ENCODE measurements at regions not wholly inside any gene's neighbourhood (a gene's known extent, or its start where the extent isn't known, plus 50 kb on each side); places are given as distances from the start of the nearest gene placed in this dataset.

GRCh38 chr2:172249334-172249733, 146.6 kb upstream of the DLX2 start:
- H2AFZ ChIP-seq (ENCODE audit: low read length): no peak overlapping the region
- ChIA-PET CTCF (ENCODE audit: unreplicated experiment) (no interaction called here), POLR2A (interaction anchor here (0.6 kb wide), 1 partner anchor 47 kb away, joined by 3 read pairs; no protein-coding TSS in a partner anchor)
- no peak overlapping the region for H3K27ac ChIP-seq (ENCODE audit: low read depth, low read length, poor library complexity, severe bottlenecking)
- no peak overlapping the region for H3K4me3 ChIP-seq (ENCODE audit: low read depth, low read length, poor library complexity, severe bottlenecking)
- H4K20me1 ChIP-seq (ENCODE audit: insufficient read depth, low read length): no peaks in the 10 kb centered on the region
- no peak overlapping the region for H3K4me2 ChIP-seq (ENCODE audit: low read length)
- no peaks in the 10 kb centered on the region for H3K36me3 ChIP-seq (ENCODE audit: insufficient read depth, low read length)
- no peaks in the 10 kb centered on the region for H3K4me1 ChIP-seq (ENCODE audit: insufficient read depth, low read length, poor library complexity, severe bottlenecking)
- H3K9me2 ChIP-seq (ENCODE audit: insufficient read depth, low read length): no peaks in the 10 kb centered on the region
- DNase-seq (ENCODE audit: low spot score): no peak
- no peak for TF ChIP-seq CTCF (conservative IDR thresholded peaks at IDR 0.05; ENCODE audit: low read length)
- no peaks in the 10 kb centered on the region for H3K79me2 ChIP-seq (ENCODE audit: insufficient read depth, low read depth, low read length)
- BruUV-seq (replicated peaks): no TSS peak
- no peaks in the 10 kb centered on the region for H3K9me3 ChIP-seq (ENCODE audit: low read length)
- intact Hi-C loops (cut with micrococcal nuclease; ENCODE audit: unreplicated experiment): no loop called here

- no peak for DNase-seq (ENCODE audit: low spot score)
- Histone ChIP-seq H3K27ac (ENCODE audit: low read depth, low read length, poor library complexity, severe bottlenecking) (no peak overlapping the region), H3K4me2 (ENCODE audit: low read length) (no peak overlapping the region), H3K9me3 (ENCODE audit: low read length) (no peaks in the 10 kb centered on the region), H3K9me2 (ENCODE audit: insufficient read depth, low read length) (no peaks in the 10 kb centered on the region), H2AFZ (ENCODE audit: low read length) (no peak overlapping the region), H3K4me3 (ENCODE audit: low read depth, low read length, poor library complexity, severe bottlenecking) (no peak overlapping the region), H3K4me1 (ENCODE audit: insufficient read depth, low read length, poor library complexity, severe bottlenecking) (no peaks in the 10 kb centered on the region), H3K79me2 (ENCODE audit: insufficient read depth, low read depth, low read length) (no peaks in the 10 kb centered on the region), H3K36me3 (ENCODE audit: insufficient read depth, low read length) (no peaks in the 10 kb centered on the region), H4K20me1 (ENCODE audit: insufficient read depth, low read length) (no peaks in the 10 kb centered on the region)
- TF ChIP-seq EZH2phosphoT487 (IDR thresholded peaks at IDR 0.05; ENCODE audit: borderline replicate concordance, low read depth, low read length): no peak
- TF ChIP-seq CTCF (conservative IDR thresholded peaks at IDR 0.05; ENCODE audit: low read length): no peak
- no TSS peak for BruUV-seq (replicated peaks)
- intact Hi-C loops (cut with micrococcal nuclease; ENCODE audit: unreplicated experiment): no loop called here
- ChIA-PET POLR2A (no interaction called here), CTCF (ENCODE audit: unreplicated experiment) (no interaction called here)
These were observed 147.3 kb upstream of the DLX2 start for GRCh38 chr2:172249986-172250385.

- Histone ChIP-seq H3K79me2 (ENCODE audit: insufficient read depth, low read depth, low read length) (no peaks in the 10 kb centered on the region), H4K20me1 (ENCODE audit: insufficient read depth, low read length) (no peaks in the 10 kb centered on the region), H3K9me3 (ENCODE audit: low read length) (no peaks in the 10 kb centered on the region), H3K27ac (ENCODE audit: low read depth, low read length, poor library complexity, severe bottlenecking) (no peak overlapping the region), H3K4me2 (ENCODE audit: low read length) (no peak overlapping the region), H3K4me1 (ENCODE audit: insufficient read depth, low read length, poor library complexity, severe bottlenecking) (no peaks in the 10 kb centered on the region), H3K9me2 (ENCODE audit: insufficient read depth, low read length) (no peaks in the 10 kb centered on the region), H2AFZ (ENCODE audit: low read length) (no peak overlapping the region), H3K36me3 (ENCODE audit: insufficient read depth, low read length) (no peaks in the 10 kb centered on the region), H3K4me3 (ENCODE audit: low read depth, low read length, poor library complexity, severe bottlenecking) (no peak overlapping the region)
- no peak for TF ChIP-seq CTCF (conservative IDR thresholded peaks at IDR 0.05; ENCODE audit: low read length)
- intact Hi-C loops (cut with micrococcal nuclease; ENCODE audit: unreplicated experiment): no loop called here
- BruUV-seq (replicated peaks): no TSS peak
- ChIA-PET POLR2A (no interaction called here), CTCF (ENCODE audit: unreplicated experiment) (no interaction called here)
- no peak for DNase-seq (ENCODE audit: low spot score)
These were observed 148.5 kb upstream of the DLX2 start for GRCh38 chr2:172251231-172251630.
